IMR-90 (cell line): ENCODE measurements at regions not wholly inside any gene's neighbourhood (a gene's known extent, or its start where the extent isn't known, plus 50 kb on each side); places are given as distances from the start of the nearest gene placed in this dataset.

Experiments
- RFX5 ChIP-seq: IDR thresholded peaks from 2 replicates; pipeline ENCODE4 v1.8.0; 2012; ENCODE audit warnings: low read depth, mild to moderate bottlenecking, low read length, moderate library complexity
- TF ChIP-seq, protein P1 (sequence below): conservative IDR thresholded peaks from 2 replicates; pipeline ENCODE4 v1.5.1; 2012; ENCODE audit warnings: mild to moderate bottlenecking, low read depth, low read length, improper control_type of control experiment

- TF ChIP-seq, protein P1, sequence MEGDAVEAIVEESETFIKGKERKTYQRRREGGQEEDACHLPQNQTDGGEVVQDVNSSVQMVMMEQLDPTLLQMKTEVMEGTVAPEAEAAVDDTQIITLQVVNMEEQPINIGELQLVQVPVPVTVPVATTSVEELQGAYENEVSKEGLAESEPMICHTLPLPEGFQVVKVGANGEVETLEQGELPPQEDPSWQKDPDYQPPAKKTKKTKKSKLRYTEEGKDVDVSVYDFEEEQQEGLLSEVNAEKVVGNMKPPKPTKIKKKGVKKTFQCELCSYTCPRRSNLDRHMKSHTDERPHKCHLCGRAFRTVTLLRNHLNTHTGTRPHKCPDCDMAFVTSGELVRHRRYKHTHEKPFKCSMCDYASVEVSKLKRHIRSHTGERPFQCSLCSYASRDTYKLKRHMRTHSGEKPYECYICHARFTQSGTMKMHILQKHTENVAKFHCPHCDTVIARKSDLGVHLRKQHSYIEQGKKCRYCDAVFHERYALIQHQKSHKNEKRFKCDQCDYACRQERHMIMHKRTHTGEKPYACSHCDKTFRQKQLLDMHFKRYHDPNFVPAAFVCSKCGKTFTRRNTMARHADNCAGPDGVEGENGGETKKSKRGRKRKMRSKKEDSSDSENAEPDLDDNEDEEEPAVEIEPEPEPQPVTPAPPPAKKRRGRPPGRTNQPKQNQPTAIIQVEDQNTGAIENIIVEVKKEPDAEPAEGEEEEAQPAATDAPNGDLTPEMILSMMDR, result no peak
- TF ChIP-seq RFX5, result no peak
These were observed 426.3 kb downstream of the BCL11A start for GRCh38 chr2:60127191-60127590.
